Stomach (tissue), 4 donors: ENCODE measurements at regions not wholly inside any gene's neighbourhood (a gene's known extent, or its start where the extent isn't known, plus 50 kb on each side); places are given as distances from the start of the nearest gene placed in this dataset.
"Not testable (repeated sequence)": the region's sequence is repeated elsewhere in the genome, so short reads cannot be mapped to it uniquely, and the experiment has no call there.

ENCODE experiments used
- POLR2A ChIP-seq, 4 donors: fragments of 450-650 bp; IDR thresholded peaks; one replicate each; pipeline ENCODE4 v1.6.1; 2016; ENCODE audit warnings: antibody characterized with exemption in 4 of 4, control low read depth in 2 of 4, mild to moderate bottlenecking in 1 of 4, moderate library complexity in 1 of 4
- POLR2AphosphoS5 ChIP-seq, 3 donors: sonication (generic); formaldehyde crosslinking; IDR thresholded peaks; one replicate each; pipeline ENCODE4 v1.6.1; 2016; ENCODE audit warnings: antibody characterized with exemption in 3 of 3
- TF ChIP-seq, protein P1 (sequence below), 7 experiments: fragments of 450-650 bp in 4 of 7; fragments of 200-600 bp in 3 of 7; sonication (generic) in 3 of 7; IDR thresholded peaks; one replicate each; pipeline ENCODE4 v1.5.1; 2016 to 2019; ENCODE audit warnings: antibody characterized with exemption in 7 of 7, control low read depth in 2 of 7, mild to moderate bottlenecking in 1 of 7

- TF ChIP-seq, protein P1, sequence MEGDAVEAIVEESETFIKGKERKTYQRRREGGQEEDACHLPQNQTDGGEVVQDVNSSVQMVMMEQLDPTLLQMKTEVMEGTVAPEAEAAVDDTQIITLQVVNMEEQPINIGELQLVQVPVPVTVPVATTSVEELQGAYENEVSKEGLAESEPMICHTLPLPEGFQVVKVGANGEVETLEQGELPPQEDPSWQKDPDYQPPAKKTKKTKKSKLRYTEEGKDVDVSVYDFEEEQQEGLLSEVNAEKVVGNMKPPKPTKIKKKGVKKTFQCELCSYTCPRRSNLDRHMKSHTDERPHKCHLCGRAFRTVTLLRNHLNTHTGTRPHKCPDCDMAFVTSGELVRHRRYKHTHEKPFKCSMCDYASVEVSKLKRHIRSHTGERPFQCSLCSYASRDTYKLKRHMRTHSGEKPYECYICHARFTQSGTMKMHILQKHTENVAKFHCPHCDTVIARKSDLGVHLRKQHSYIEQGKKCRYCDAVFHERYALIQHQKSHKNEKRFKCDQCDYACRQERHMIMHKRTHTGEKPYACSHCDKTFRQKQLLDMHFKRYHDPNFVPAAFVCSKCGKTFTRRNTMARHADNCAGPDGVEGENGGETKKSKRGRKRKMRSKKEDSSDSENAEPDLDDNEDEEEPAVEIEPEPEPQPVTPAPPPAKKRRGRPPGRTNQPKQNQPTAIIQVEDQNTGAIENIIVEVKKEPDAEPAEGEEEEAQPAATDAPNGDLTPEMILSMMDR (IDR thresholded peaks at IDR 0.05) = not testable (repeated sequence)
- TF ChIP-seq POLR2A, POLR2AphosphoS5 (IDR thresholded peaks at IDR 0.05): not testable (repeated sequence)
These were observed 63.7 kb upstream of the SOX11 start for GRCh38 chr2:5628484-5628883.
